GM06990 (cell line): ENCODE measurements at regions not wholly inside any gene's neighbourhood (a gene's known extent, or its start where the extent isn't known, plus 50 kb on each side); places are given as distances from the start of the nearest gene placed in this dataset.
"Not testable (repeated sequence)": the region's sequence is repeated elsewhere in the genome, so short reads cannot be mapped to it uniquely, and the experiment has no call there.

Experiments
- DNase-seq: peaks from one replicate; pipeline ENCODE4 v3.0.0-alpha.2; 2011; ENCODE audit not compliant: insufficient read length; ENCODE audit errors: extremely low read depth
- H3K27me3 ChIP-seq: replicated peaks from 2 replicates; pipeline ENCODE4 v1.6.0; 2011; ENCODE audit warnings: low read length; ENCODE audit not compliant: control insufficient read depth, insufficient read depth
- H3K36me3 ChIP-seq: 2 replicates; pipeline ENCODE4 v1.5.1; 2011; ENCODE audit warnings: low read length; ENCODE audit not compliant: control insufficient read depth, insufficient read depth
- H3K4me3 ChIP-seq: replicated peaks from 2 replicates; pipeline ENCODE4 v1.5.1; 2011; ENCODE audit warnings: low read depth, mild to moderate bottlenecking, control low read depth, low read length
- CTCF ChIP-seq: IDR thresholded peaks from 2 replicates; pipeline ENCODE4 v1.5.1; 2011; ENCODE audit warnings: low read length, control low read depth, mild to moderate bottlenecking, inconsistent platforms; ENCODE audit not compliant: insufficient read depth, poor library complexity, severe bottlenecking

DNA sequence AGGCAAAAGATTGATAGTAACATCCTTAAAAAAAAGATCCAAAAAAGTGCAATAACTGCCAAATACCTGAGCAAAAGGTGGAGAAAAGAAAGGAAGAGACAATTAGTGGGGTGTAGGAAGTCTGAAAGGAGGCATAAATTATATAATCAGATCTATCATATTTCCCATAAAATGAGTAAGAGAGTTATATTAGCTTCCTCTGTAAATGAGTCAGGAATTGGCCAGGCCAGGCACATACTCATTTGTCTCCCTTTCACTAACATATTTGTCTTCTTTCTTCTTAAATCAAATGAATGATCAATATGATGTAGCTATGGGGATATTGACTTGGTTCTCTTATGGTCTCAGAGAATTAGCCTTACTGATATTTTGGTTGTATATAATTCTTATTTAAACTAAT, 292.3 kb upstream of the CADM2 start:
- no peak for DNase-seq
- Histone ChIP-seq H3K36me3 (no peaks in the 10 kb centered on the region), H3K4me3 (no peak overlapping the region), H3K27me3 (no peaks in the 10 kb centered on the region)
- no peak for TF ChIP-seq CTCF

DNA sequence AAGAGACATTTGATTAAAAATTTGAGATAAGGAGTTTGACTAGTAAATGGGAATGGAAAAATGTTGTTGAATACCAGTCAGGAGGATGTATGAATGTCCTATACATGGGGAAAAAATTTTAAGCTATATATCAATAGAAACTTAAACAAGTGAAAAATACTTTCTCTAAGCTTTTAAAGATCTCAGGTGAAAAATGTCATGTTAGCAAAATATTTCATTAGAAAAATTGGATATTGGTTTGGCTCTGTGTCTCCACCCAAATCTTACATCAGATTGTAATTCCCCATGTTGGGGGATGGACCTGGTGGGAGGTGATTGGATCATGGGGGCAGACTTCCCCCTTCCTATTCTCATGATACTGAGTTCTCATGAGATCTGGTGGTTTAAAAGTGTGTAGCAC, 279.6 kb upstream of the CADM2 start:
- no peak for DNase-seq
- no peak overlapping the region for H3K4me3 ChIP-seq
- no peaks in the 10 kb centered on the region for H3K27me3 ChIP-seq
- no peaks in the 10 kb centered on the region for H3K36me3 ChIP-seq
- no peak for TF ChIP-seq CTCF

- DNase-seq, result no peak
- Histone ChIP-seq H3K27me3 (no peaks in the 10 kb centered on the region), H3K36me3 (no peaks in the 10 kb centered on the region), H3K4me3 (no peak overlapping the region)
- TF ChIP-seq CTCF, result no peak
These were observed 278.1 kb upstream of the CADM2 start for GRCh38 chr3:84680700-84681099.

DNA sequence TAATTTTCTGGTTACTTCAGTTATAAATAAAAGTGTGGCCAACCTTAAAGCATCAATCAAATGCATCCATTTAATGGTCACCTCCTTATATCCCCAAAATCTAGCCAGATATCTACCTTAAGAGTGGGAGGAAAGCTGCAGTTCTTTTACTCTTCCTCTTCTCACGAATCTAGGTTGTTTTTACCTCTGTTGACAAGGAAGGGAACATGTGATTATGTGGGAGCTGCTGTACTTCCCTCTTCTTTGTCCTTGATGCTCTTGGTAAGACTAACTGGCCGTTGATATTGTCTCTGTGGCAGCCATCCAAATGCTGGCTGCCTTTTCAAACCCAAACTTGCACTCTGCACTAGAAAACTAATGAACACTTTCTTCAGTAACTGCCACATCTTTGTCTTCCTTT, 275.3 kb upstream of the CADM2 start:
- no peaks in the 10 kb centered on the region for H3K36me3 ChIP-seq
- H3K4me3 ChIP-seq, result no peak overlapping the region
- no peak for TF ChIP-seq CTCF
- H3K27me3 ChIP-seq, result no peaks in the 10 kb centered on the region
- DNase-seq, result no peak

DNA sequence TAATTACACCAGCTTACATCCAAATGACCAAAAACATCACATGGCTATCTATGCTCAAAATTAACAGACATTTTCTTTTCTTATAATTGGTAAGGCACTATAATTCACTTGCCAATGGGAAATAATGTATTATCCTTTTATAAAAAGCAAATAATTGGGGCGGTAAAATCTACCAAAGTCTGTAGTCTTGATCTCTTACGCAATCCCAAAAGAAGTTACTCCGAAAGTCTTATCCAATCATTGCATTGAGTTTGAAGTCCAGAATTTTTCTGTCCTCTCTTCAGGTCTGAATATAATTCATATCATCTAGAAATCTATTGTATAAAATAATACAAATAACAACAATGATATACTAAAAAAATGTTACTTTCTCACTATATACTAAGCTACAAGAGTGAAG, 273.3 kb upstream of the CADM2 start:
- DNase-seq, result no peak
- no peak overlapping the region for H3K4me3 ChIP-seq
- no peaks in the 10 kb centered on the region for H3K27me3 ChIP-seq
- no peaks in the 10 kb centered on the region for H3K36me3 ChIP-seq
- TF ChIP-seq CTCF, result no peak

DNA sequence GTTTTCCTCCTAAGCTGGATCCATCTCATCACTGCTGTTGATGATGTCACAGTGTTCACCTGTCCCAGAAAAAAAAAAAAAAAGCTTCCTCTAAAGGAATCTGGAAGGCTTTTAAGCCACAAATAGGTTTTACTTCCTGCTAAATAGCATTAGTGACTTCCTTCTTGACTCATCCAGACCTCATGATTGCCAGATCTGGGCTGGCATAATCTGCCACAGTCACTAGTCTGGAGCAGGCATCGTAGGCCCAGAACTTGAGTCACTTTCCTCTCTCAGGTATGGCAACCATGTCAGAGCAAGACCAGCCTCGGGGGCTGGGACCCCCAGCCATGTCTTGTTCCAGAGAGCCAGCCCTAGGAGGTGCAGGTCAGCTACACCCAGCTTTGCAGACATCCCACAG, 266.5 kb upstream of the CADM2 start:
- no peak for DNase-seq
- Histone ChIP-seq H3K27me3 (no peaks in the 10 kb centered on the region), H3K36me3 (no peaks in the 10 kb centered on the region), H3K4me3 (no peak overlapping the region)
- no peak for TF ChIP-seq CTCF

DNA sequence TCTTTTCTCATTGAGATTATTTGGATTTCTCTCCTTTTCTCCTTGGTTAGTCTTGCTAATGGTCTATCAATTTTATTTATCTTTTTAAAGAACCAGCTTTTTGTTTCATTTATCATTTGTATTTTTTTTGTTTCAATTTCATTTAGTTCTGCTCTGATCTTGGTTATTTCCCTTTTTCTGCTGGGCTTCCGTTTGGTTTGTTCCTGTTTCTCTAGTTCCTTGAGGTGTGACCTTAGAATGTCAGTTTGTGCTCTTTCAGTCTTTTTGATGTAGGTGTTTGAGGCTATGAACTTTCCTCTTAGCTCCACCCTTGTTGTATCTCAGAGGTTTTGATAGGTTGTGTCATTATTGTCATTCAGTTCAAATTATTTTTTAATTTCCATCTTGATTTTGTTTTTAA, 248.5 kb upstream of the CADM2 start:
- not testable (repeated sequence) for H3K27me3 ChIP-seq, H3K4me3 ChIP-seq, DNase-seq, H3K36me3 ChIP-seq
